Aorta (tissue), 5 donors: ENCODE measurements at regions not wholly inside any gene's neighbourhood (a gene's known extent, or its start where the extent isn't known, plus 50 kb on each side); places are given as distances from the start of the nearest gene placed in this dataset.

ENCODE experiments used
- ATAC-seq: fragments of 200-7000 bp; cut with Tn5 transposase; one replicate; pipeline ENCODE4 v1.9.1; 2022; ENCODE audit warnings: moderate library complexity; ENCODE audit not compliant: low FRiP score
- DNase-seq, 2 donors: peaks; one replicate each; pipeline ENCODE4 v3.0.0-alpha.2; 2020
- H3K27ac ChIP-seq, 2 donors: one replicate each; pipeline ENCODE4 v1.5.1; 2013; ENCODE audit warnings: low read length in 2 of 2, mild to moderate bottlenecking in 2 of 2, moderate library complexity in 2 of 2, control low read depth in 1 of 2, inconsistent platforms in 1 of 2, low read depth in 1 of 2
- H3K27me3 ChIP-seq, 2 donors: one replicate each; pipeline ENCODE4 v1.6.1; 2013; ENCODE audit warnings: control low read depth in 1 of 2, low read length in 1 of 2, mild to moderate bottlenecking in 1 of 2, moderate library complexity in 1 of 2; ENCODE audit not compliant: insufficient read depth in 2 of 2, control insufficient read depth in 1 of 2
- H3K36me3 ChIP-seq, 2 donors: one replicate each; pipeline ENCODE4 v1.6.1; 2013; ENCODE audit warnings: control low read depth in 1 of 2, low read length in 1 of 2, mild to moderate bottlenecking in 1 of 2; ENCODE audit not compliant: insufficient read depth in 2 of 2, control insufficient read depth in 1 of 2
- H3K4me1 ChIP-seq, 2 donors: one replicate each; pipeline ENCODE4 v1.6.1; 2013; ENCODE audit warnings: low read length in 2 of 2, control low read depth in 1 of 2, mild to moderate bottlenecking in 1 of 2, moderate library complexity in 1 of 2; ENCODE audit not compliant: insufficient read depth in 2 of 2, control insufficient read depth in 1 of 2
- H3K4me3 ChIP-seq, 2 donors: one replicate each; pipeline ENCODE4 v1.5.1; 2013; ENCODE audit warnings: low read length in 2 of 2, control low read depth in 1 of 2, mild to moderate bottlenecking in 1 of 2
- H3K9me3 ChIP-seq: one replicate; pipeline ENCODE4 v1.6.1; 2013; ENCODE audit warnings: mild to moderate bottlenecking, low read length; ENCODE audit not compliant: control insufficient read depth
- WGBS, 2 donors: extraction: QIAGEN DNeasy Blood & Tissue Kit; methylation state at CpG; one replicate each; pipeline ENCODE4 v1.1.7; 2013; 5-methylcytosine and 5-hydroxymethylcytosine counted together
- intact Hi-C, 2 donors: fragments of 100-400 bp; cut with DNase I; formaldehyde crosslinking; loops; one replicate each; pipeline versions ENCODE4 v1.14.2 to v1.15.0; 2022
- donor health status: healthy with polysubstance abuse.
- donor health status: Bipolar disorder and iron deficiency.
- donor health status: DM: no; HTN: no; CAD: no.
- donor health status: DM: no; HTN: no; CAD: no.
- donor health status: DM: yes; HTN: yes; CAD: no.

DNA sequence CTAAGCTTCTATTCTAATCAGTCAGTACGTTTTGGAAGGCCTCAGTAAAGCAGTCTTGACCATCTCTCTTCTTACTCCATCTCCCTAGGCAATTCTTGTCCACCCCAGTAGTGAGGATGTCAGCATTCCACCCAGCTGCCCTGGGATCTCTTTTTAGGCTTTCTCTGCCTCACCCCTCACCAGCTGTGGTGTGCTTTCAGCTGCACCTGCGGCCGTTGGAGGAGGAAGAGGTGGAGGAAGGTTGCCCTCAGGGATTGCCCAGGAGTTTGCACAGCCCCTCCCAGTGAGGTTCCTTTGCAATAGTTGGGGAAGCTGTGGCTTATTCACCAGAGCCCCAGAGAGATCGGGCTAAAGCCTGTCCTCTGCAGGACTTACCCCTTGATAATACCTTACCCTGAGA, 615.8 kb downstream of the BNC2 start:
- no peaks in the 10 kb centered on the region for H3K4me1 ChIP-seq
- no peaks in the 10 kb centered on the region for H3K9me3 ChIP-seq
- no peaks in the 10 kb centered on the region for H3K36me3 ChIP-seq
- H3K27me3 ChIP-seq, result no peaks in the 10 kb centered on the region
- H3K27ac ChIP-seq, result no peak overlapping the region
- WGBS, 2 donors, result 87 to 93% methylated on average over 4 of the region's 4 CpGs
- DNase-seq (no peak), ATAC-seq (peak; percentile 42)
- intact Hi-C loops, result no loop called here
- H3K4me3 ChIP-seq, result no peak overlapping the region

DNA sequence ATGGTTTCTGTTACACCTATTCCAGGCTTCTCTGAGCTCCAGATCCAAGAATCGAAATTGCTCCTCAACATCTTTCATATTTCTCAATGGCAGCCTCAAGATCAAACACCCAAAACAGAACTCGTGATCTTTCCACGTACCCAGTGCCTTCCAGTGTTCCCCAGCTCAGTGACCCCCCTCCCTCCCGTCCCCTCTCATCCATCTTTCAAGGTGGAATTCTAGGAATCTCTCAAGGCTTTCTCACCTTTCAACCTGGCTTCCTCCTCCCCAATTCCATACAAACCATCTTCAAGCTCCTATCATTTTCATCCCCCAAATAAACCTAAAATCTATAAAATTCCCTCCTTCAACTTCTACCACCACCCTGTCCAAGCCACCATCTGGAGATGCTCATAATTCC, 615.3 kb downstream of the BNC2 start:
- Histone ChIP-seq H3K9me3 (no peaks in the 10 kb centered on the region), H3K4me3 (no peak overlapping the region), H3K27me3 (no peaks in the 10 kb centered on the region), H3K27ac (no peak overlapping the region), H3K4me1 (no peaks in the 10 kb centered on the region), H3K36me3 (no peaks in the 10 kb centered on the region)
- no peak for DNase-seq
- no peak for ATAC-seq
- 91% methylated on average over 4 of the region's 4 CpGs for WGBS, 2 donors
- intact Hi-C loops, result no loop called here

DNA sequence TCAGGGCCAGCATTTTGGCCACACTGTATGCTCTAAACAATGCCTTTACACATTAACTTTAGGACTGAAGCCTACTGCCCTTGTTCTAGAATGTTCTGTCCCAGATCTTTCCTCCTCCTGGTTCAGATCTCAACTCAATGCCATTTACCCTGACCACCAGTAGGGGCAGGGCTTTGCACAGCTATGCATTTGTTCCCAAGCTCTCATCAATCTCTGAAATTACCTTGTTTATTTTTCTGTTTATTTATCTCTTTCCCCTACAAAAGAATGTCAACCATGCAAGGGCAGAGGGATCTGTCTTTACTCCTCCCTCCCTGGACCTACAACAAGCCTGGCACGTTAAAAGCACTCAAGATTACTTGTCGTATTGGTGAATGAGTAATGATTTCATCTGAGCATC, 612.9 kb downstream of the BNC2 start:
- Histone ChIP-seq H3K9me3 (no peaks in the 10 kb centered on the region), H3K4me3 (no peak overlapping the region), H3K4me1 (no peaks in the 10 kb centered on the region), H3K27ac (no peak overlapping the region), H3K27me3 (no peaks in the 10 kb centered on the region), H3K36me3 (no peaks in the 10 kb centered on the region)
- DNase-seq (no peak), ATAC-seq (no peak)
- WGBS, 2 donors, result 84 to 86% methylated on average over 2 of the region's 2 CpGs
- intact Hi-C loops, result no loop called here

DNA sequence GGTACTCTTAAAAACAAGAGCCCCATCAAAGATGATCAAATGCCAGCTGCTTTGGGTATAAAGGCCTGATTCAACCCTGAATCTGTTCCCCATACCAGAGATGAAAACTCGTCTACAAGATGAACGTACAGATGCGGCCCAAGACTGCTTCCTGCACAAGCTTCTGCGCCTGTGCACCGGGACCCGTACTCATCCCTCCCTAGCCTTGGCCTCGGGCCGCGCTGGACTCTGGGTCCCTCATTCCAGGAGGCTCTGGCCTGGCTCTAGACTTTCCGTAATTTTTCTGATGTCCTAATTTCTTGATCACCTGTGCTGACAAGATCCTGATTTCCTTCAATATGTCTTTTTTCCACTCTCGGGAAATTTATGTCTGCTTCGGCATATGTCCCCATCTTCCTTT, 612.3 kb downstream of the BNC2 start:
- Histone ChIP-seq H3K4me1 (no peaks in the 10 kb centered on the region), H3K36me3 (no peaks in the 10 kb centered on the region), H3K27ac (no peak overlapping the region), H3K27me3 (no peaks in the 10 kb centered on the region), H3K9me3 (no peaks in the 10 kb centered on the region), H3K4me3 (no peak overlapping the region)
- WGBS, 2 donors, result 97 to 98% methylated on average over 12 of the region's 12 CpGs
- ATAC-seq, result no peak
- intact Hi-C loops, result no loop called here
- no peak for DNase-seq

DNA sequence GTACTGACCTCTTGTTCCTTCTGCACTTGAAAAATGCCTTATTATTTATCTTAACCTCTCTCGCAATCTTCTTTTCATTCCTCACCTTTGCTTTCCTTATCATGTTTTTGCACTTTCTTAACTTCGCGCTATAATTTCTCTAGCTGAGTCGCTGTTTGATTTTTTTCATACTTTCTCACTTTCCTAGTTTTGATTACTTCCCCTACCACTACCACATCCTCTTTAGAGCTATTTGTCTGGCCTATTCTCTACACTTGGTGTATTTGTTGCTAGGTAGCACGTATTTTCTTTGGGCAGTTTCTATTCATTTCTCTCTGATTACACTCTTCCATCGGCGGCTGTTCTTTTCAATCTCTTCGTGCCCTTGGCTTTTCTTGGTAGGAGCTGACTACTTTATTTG, 611.8 kb downstream of the BNC2 start:
- H3K36me3 ChIP-seq, result no peaks in the 10 kb centered on the region
- ATAC-seq, result no peak
- WGBS, 2 donors, result 76 to 77% methylated on average over 8 of the region's 8 CpGs
- H3K27me3 ChIP-seq, result no peaks in the 10 kb centered on the region
- no peaks in the 10 kb centered on the region for H3K9me3 ChIP-seq
- no peak overlapping the region for H3K4me3 ChIP-seq
- H3K27ac ChIP-seq, result no peak overlapping the region
- intact Hi-C loops, result no loop called here
- DNase-seq, result no peak
- no peaks in the 10 kb centered on the region for H3K4me1 ChIP-seq

DNA sequence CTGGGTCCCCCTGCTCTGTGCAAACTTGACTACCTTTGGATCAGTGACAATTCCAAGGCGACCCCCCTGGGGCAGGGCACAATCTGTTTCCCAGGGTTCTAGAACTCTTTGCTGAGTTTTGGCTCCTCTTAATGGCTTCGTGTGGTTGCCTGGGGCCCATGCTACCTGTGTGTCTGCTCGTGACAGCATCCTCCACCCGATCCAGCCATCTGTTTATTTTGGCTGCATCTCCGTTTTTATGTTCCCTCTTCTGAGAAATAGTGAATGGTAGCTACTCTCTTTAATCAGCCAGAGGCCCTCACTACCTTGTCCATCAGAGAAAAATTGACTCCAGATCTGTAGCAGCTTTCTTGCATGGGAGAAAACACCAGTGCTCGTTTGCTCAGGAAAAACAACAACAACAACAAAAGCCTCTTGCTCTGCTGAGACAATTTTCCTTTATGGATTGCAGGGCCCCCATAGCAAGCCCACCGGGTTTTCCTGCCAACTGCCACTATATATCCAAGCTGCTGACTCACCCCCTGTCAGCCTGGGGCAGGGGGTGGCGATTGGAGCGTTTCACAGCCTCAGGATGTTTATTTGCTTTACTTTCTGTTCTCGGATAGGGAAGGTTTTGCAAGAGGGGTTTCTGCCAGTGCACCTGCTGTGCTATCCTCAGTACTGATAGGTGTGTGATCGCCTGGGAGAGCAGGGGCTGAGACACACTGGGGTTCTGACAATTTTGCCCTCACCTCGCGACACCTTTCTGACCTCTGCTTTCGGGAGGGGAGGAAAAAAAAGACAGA, 607.8 kb downstream of the BNC2 start:
- Histone ChIP-seq H3K27me3 (no peaks in the 10 kb centered on the region), H3K36me3 (no peaks in the 10 kb centered on the region), H3K4me3 (no peak overlapping the region), H3K9me3 (no peaks in the 10 kb centered on the region), H3K27ac (no peak overlapping the region), H3K4me1 (no peaks in the 10 kb centered on the region)
- intact Hi-C loops, result no loop called here
- ATAC-seq, result no peak
- 74 to 76% methylated on average over 14 of the region's 14 CpGs for WGBS, 2 donors
- no peak for DNase-seq

DNA sequence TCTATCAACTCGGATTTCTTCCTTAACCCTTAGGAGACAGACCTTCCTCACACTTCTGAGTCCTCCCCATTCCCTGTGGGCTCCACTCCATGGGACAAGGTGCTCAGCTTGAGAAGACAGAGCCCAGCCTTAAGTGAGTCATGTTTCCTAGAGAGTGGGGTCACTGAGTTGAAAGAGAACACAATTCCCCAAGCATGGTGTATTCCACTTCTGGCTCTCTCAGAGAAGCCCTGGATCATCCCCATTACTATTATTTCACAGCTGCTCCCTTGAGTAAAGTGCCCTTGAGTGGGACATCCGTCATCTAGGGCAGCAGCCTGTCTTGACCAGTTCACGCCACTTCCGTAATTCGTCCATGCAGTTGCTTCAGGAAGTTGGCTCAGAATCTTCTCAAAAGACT, 604.8 kb downstream of the BNC2 start:
- ATAC-seq, result no peak
- no peak overlapping the region for H3K27ac ChIP-seq
- 86 to 97% methylated on average over 5 of the region's 5 CpGs for WGBS, 2 donors

DNA sequence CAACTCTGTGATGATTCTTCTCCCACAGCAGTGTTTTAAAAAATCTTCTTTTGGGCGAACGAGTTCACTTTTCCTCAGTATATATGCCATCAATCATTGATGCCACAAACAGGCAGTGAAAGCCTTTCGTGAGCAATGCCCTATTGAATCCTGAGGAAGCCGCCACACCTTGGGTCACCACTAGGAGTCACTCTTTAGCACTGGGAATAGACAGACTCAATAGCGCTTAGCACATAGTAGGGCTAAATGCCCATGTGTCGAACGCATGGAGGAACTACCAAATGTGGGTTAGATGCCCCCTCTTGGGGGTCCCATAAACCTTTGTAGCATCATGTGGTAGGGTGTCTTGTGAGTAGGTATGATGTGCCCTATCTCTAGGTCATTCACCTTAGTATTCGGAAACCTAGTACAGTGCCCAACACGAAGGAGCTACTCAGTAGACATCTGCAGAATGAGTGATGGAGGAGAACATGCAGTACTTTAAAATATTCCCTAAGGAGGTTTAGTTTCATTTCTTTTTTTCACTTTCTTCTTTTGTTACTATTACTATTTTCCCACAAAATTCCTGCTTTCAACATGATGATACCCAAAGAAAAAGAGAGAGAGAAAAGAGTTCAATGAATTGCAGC, 603.7 kb downstream of the BNC2 start:
- Histone ChIP-seq H3K27me3 (no peaks in the 10 kb centered on the region), H3K9me3 (no peaks in the 10 kb centered on the region), H3K36me3 (no peaks in the 10 kb centered on the region), H3K4me3 (peak overlapping the region in 1 of 2 donors; percentile 22), H3K27ac (no peak overlapping the region), H3K4me1 (no peaks in the 10 kb centered on the region)
- 68 to 79% methylated on average over 9 of the region's 9 CpGs for WGBS, 2 donors
- intact Hi-C loops, result loop anchor here in 1 of 2 donors (5.0 kb wide), 1 partner anchor 49 kb away; no protein-coding TSS in a partner anchor
- DNase-seq (no peak), ATAC-seq (no peak)

More for the DNA sequence above, 604.8 kb downstream of the BNC2 start:
- intact Hi-C loops, result loop anchor here in 1 of 2 donors (5.0 kb wide), 1 partner anchor 48 kb away; no protein-coding TSS in a partner anchor
- Histone ChIP-seq H3K4me1 (no peaks in the 10 kb centered on the region), H3K27me3 (no peaks in the 10 kb centered on the region), H3K9me3 (no peaks in the 10 kb centered on the region), H3K4me3 (no peak overlapping the region), H3K36me3 (no peaks in the 10 kb centered on the region)
- no peak for DNase-seq
